OCI-LY1 (cell line): ENCODE measurements at regions not wholly inside any gene's neighbourhood (a gene's known extent, or its start where the extent isn't known, plus 50 kb on each side); places are given as distances from the start of the nearest gene placed in this dataset.

Experiments
- H2AFZ ChIP-seq: fragments of 200-600 bp; sonication (generic), shearing (Covaris generic); 2 replicates; pipeline ENCODE4 v1.6.0; 2014; ENCODE audit warnings: antibody characterized with exemption, mild to moderate bottlenecking, low read length
- H3F3A ChIP-seq: fragments of 200-600 bp; sonication (generic), shearing (Covaris generic); 2 replicates; pipeline ENCODE4 v1.6.0; 2014; ENCODE audit warnings: mild to moderate bottlenecking, antibody characterized with exemption, low read length, moderate library complexity; ENCODE audit not compliant: insufficient read depth
- H3K27ac ChIP-seq: fragments of 200-600 bp; sonication (generic); 2 replicates; pipeline ENCODE4 v1.5.1; 2014; ENCODE audit warnings: low read length, mixed run types, mild to moderate bottlenecking, low read depth; ENCODE audit not compliant: poor library complexity, severe bottlenecking
- H3K27me3 ChIP-seq: fragments of 200-600 bp; sonication (generic); 2 replicates; pipeline ENCODE4 v1.6.0; 2014; ENCODE audit warnings: antibody characterized with exemption, mild to moderate bottlenecking, low read length, moderate library complexity; ENCODE audit not compliant: insufficient read depth
- H3K36me3 ChIP-seq: fragments of 200-600 bp; sonication (generic); 2 replicates; pipeline ENCODE4 v1.6.1; 2014; ENCODE audit warnings: mild to moderate bottlenecking, antibody characterized with exemption, low read length, moderate library complexity, mixed read lengths; ENCODE audit not compliant: insufficient read depth
- H3K4me1 ChIP-seq: fragments of 200-600 bp; sonication (generic); 2 replicates; pipeline ENCODE4 v1.5.1; 2014; ENCODE audit warnings: mild to moderate bottlenecking, low read length, moderate library complexity; ENCODE audit not compliant: insufficient read depth, severe bottlenecking
- H3K4me2 ChIP-seq: fragments of 200-600 bp; sonication (generic), shearing (Covaris generic); 2 replicates; pipeline ENCODE4 v1.6.1; 2014; ENCODE audit warnings: low read length
- H3K4me3 ChIP-seq: fragments of 200-600 bp; sonication (generic); 2 replicates; pipeline ENCODE4 v1.5.1; 2014; ENCODE audit warnings: low read length, low read depth, mild to moderate bottlenecking, mixed read lengths; ENCODE audit not compliant: poor library complexity, severe bottlenecking
- H3K79me2 ChIP-seq: fragments of 200-600 bp; shearing (Covaris generic); 2 replicates; pipeline ENCODE4 v1.6.1; 2016; ENCODE audit warnings: mixed run types, low read length, mixed read lengths; ENCODE audit not compliant: insufficient read depth
- H3K9ac ChIP-seq: fragments of 200-600 bp; sonication (generic), shearing (Covaris generic); 2 replicates; pipeline ENCODE4 v1.6.1; 2014; ENCODE audit warnings: mild to moderate bottlenecking, low read length, mixed read lengths
- H3K9me2 ChIP-seq: fragments of 200-600 bp; sonication (generic), shearing (Covaris generic); 2 replicates; pipeline ENCODE4 v1.6.1; 2014; ENCODE audit warnings: low read depth, mild to moderate bottlenecking, low read length, mixed read lengths
- H3K9me3 ChIP-seq: fragments of 200-600 bp; shearing (Covaris generic); 2 replicates; pipeline ENCODE4 v1.6.1; 2014; ENCODE audit warnings: low read length, mixed read lengths
- H4K20me1 ChIP-seq: fragments of 200-600 bp; sonication (generic), shearing (Covaris generic); 2 replicates; pipeline ENCODE4 v1.6.0; 2016; ENCODE audit warnings: mild to moderate bottlenecking, low read length; ENCODE audit not compliant: insufficient read depth
- EZH2 ChIP-seq: fragments of 200-600 bp; sonication (generic), shearing (Covaris generic); IDR thresholded peaks from 2 replicates; pipeline ENCODE4 v1.8.0; 2017; ENCODE audit warnings: borderline replicate concordance, mixed run types, mild to moderate bottlenecking, antibody characterized with exemption, low read length, moderate library complexity, mixed read lengths
- TF ChIP-seq, protein P1 (sequence below): fragments of 200-600 bp; sonication (generic), shearing (Covaris generic); IDR thresholded peaks from 2 replicates; pipeline ENCODE4 v1.5.1; 2017; ENCODE audit warnings: mild to moderate bottlenecking, antibody characterized with exemption, low read length, moderate library complexity, mixed read lengths

- no peaks in the 10 kb centered on the region for H3K4me1 ChIP-seq
- no peaks in the 10 kb centered on the region for H3K27me3 ChIP-seq
- H4K20me1 ChIP-seq: no peaks in the 10 kb centered on the region
- H3K27ac ChIP-seq: no peak overlapping the region
- H3K36me3 ChIP-seq: no peaks in the 10 kb centered on the region
- no peaks in the 10 kb centered on the region for H3K79me2 ChIP-seq
- H3K4me3 ChIP-seq: no peak overlapping the region
- no peak overlapping the region for H3K4me2 ChIP-seq
- no peaks in the 10 kb centered on the region for H3F3A ChIP-seq
- no peak overlapping the region for H3K9ac ChIP-seq
- H2AFZ ChIP-seq: no peak overlapping the region
- TF ChIP-seq, protein P1, sequence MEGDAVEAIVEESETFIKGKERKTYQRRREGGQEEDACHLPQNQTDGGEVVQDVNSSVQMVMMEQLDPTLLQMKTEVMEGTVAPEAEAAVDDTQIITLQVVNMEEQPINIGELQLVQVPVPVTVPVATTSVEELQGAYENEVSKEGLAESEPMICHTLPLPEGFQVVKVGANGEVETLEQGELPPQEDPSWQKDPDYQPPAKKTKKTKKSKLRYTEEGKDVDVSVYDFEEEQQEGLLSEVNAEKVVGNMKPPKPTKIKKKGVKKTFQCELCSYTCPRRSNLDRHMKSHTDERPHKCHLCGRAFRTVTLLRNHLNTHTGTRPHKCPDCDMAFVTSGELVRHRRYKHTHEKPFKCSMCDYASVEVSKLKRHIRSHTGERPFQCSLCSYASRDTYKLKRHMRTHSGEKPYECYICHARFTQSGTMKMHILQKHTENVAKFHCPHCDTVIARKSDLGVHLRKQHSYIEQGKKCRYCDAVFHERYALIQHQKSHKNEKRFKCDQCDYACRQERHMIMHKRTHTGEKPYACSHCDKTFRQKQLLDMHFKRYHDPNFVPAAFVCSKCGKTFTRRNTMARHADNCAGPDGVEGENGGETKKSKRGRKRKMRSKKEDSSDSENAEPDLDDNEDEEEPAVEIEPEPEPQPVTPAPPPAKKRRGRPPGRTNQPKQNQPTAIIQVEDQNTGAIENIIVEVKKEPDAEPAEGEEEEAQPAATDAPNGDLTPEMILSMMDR: no peak
- no peak for TF ChIP-seq EZH2
- H3K9me3 ChIP-seq: no peaks in the 10 kb centered on the region
- no peaks in the 10 kb centered on the region for H3K9me2 ChIP-seq
Observed at GRCh38 chr9:17942498-17942897, 363.6 kb downstream of the SH3GL2 start.

GRCh38 chr9:17955409-17955808 is 376.5 kb downstream of the SH3GL2 start:
- Histone ChIP-seq H3K4me1 (no peaks in the 10 kb centered on the region), H3K36me3 (no peaks in the 10 kb centered on the region), H3K4me3 (no peak overlapping the region), H3K27ac (no peak overlapping the region), H3K9me2 (no peaks in the 10 kb centered on the region), H3F3A (no peaks in the 10 kb centered on the region), H3K9me3 (no peaks in the 10 kb centered on the region), H3K4me2 (no peak overlapping the region), H2AFZ (no peak overlapping the region), H3K27me3 (no peaks in the 10 kb centered on the region), H3K79me2 (no peaks in the 10 kb centered on the region), H4K20me1 (no peaks in the 10 kb centered on the region), H3K9ac (no peak overlapping the region)
- TF ChIP-seq, protein P1: no peak
- TF ChIP-seq EZH2: no peak

DNA sequence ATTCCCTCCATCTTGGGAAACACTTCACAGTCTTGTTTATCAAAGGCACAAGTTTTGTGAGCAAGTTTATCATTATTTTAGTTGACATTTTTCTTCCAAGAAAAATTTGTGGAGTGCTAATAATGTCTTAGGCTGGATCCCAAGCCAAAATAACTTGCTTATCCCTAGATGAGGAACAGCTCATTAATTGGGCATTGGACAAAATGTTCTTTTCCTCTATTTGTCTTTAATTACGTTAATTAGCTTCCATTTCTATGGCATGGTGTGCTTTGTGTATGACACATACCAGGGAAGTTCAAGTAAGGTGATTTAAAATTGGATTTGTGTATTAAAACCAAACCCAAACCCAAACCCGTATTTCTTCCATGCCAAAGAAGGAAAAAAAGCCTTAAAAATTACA is 379.5 kb downstream of the SH3GL2 start:
- H3K27me3 ChIP-seq: no peaks in the 10 kb centered on the region

More for the DNA sequence above, 379.5 kb downstream of the SH3GL2 start:
- Histone ChIP-seq H3K27ac (no peak overlapping the region), H3K79me2 (no peaks in the 10 kb centered on the region), H3K4me3 (no peak overlapping the region), H4K20me1 (no peaks in the 10 kb centered on the region), H3K4me2 (no peak overlapping the region), H3F3A (no peaks in the 10 kb centered on the region), H3K9me2 (no peaks in the 10 kb centered on the region), H2AFZ (no peak overlapping the region), H3K4me1 (no peaks in the 10 kb centered on the region), H3K9ac (no peak overlapping the region), H3K9me3 (no peaks in the 10 kb centered on the region), H3K36me3 (no peaks in the 10 kb centered on the region)
- TF ChIP-seq EZH2: no peak
- TF ChIP-seq, protein P1: no peak
